GM12875 (cell line): ENCODE measurements at regions not wholly inside any gene's neighbourhood (a gene's known extent, or its start where the extent isn't known, plus 50 kb on each side); places are given as distances from the start of the nearest gene placed in this dataset.

ENCODE experiments used
- H3K4me3 ChIP-seq: one replicate; pipeline ENCODE4 v1.5.1; 2011; ENCODE audit warnings: low read depth, low read length, control low read depth
- CTCF ChIP-seq: IDR thresholded peaks from 2 replicates; pipeline ENCODE4 v1.5.1; 2011; ENCODE audit warnings: low read depth, mild to moderate bottlenecking, control low read depth, inconsistent platforms, low read length, moderate library complexity, borderline replicate concordance; ENCODE audit not compliant: insufficient read depth

- TF ChIP-seq CTCF, result no peak
- H3K4me3 ChIP-seq, result no peak overlapping the region
These were observed 784.6 kb downstream of the RNF144A start for GRCh38 chr2:7701791-7702190.

GRCh38 chr2:7703048-7703447 is 785.8 kb downstream of the RNF144A start:
- no peak overlapping the region for H3K4me3 ChIP-seq
- no peak for TF ChIP-seq CTCF

- no peak overlapping the region for H3K4me3 ChIP-seq
- no peak for TF ChIP-seq CTCF
These were observed 786.4 kb downstream of the RNF144A start for GRCh38 chr2:7703543-7704144.

GRCh38 chr2:7704296-7704865 is 787.2 kb downstream of the RNF144A start:
- H3K4me3 ChIP-seq, result no peak overlapping the region
- TF ChIP-seq CTCF, result no peak

GRCh38 chr2:7706791-7707190 is 789.6 kb downstream of the RNF144A start:
- H3K4me3 ChIP-seq, result no peak overlapping the region
- no peak for TF ChIP-seq CTCF

GRCh38 chr2:7707723-7708122 is 790.5 kb downstream of the RNF144A start:
- no peak overlapping the region for H3K4me3 ChIP-seq
- TF ChIP-seq CTCF, result no peak

- TF ChIP-seq CTCF, result no peak
- H3K4me3 ChIP-seq, result no peak overlapping the region
These were observed 792.7 kb downstream of the RNF144A start for GRCh38 chr2:7709907-7710306.
